ENCODE measurements at regions not wholly inside any gene's neighbourhood (a gene's known extent, or its start where the extent isn't known, plus 50 kb on each side); places are given as distances from the start of the nearest gene placed in this dataset.

- Histone ChIP-seq H3K9me3 (replicated peaks in 1 of 3) (no peaks in the 10 kb centered on the region), H3K27me3 (no peaks in the 10 kb centered on the region), H3K4me3 (no peak overlapping the region), H3K27ac (no peak overlapping the region), H3K36me3 (replicated peaks in 1 of 2) (no peaks in the 10 kb centered on the region), H3K4me1 (replicated peaks in 1 of 2) (no peaks in the 10 kb centered on the region)
- TF ChIP-seq POLR2A (IDR thresholded peaks at IDR 0.05) (no peak), CTCF (IDR thresholded peaks at IDR 0.05) (no peak)
- intact Hi-C loops (cut with DNase I) = no loop called here
- 88 to 100% (median 92%) methylated on average over 1 of the region's 1 CpG for WGBS, 4 donors
- no peak for DNase-seq
These were observed 182.3 kb upstream of the CDYL start for GRCh38 chr6:4593951-4594350.

GRCh38 chr6:4592026-4592425, 184.2 kb upstream of the CDYL start:
- Histone ChIP-seq H3K4me3 (no peak overlapping the region), H3K4me1 (replicated peaks in 1 of 2) (no peaks in the 10 kb centered on the region), H3K36me3 (replicated peaks in 1 of 2) (no peaks in the 10 kb centered on the region), H3K27ac (no peak overlapping the region), H3K9me3 (replicated peaks in 1 of 3) (no peaks in the 10 kb centered on the region), H3K27me3 (no peaks in the 10 kb centered on the region)
- no peak for TF ChIP-seq CTCF (IDR thresholded peaks at IDR 0.05)
- intact Hi-C loops (cut with DNase I) = no loop called here
- WGBS, 4 donors = 85 to 96% (median 88%) methylated on average over 2 of the region's 2 CpGs
- DNase-seq = no peak

GRCh38 chr6:4591218-4591617, 185.0 kb upstream of the CDYL start:
- Histone ChIP-seq H3K27me3 (no peaks in the 10 kb centered on the region), H3K4me1 (replicated peaks in 1 of 2) (no peaks in the 10 kb centered on the region), H3K27ac (no peak overlapping the region), H3K4me3 (no peak overlapping the region), H3K9me3 (replicated peaks in 1 of 3) (no peaks in the 10 kb centered on the region), H3K36me3 (replicated peaks in 1 of 2) (no peaks in the 10 kb centered on the region)
- intact Hi-C loops (cut with DNase I) = no loop called here
- TF ChIP-seq CTCF (IDR thresholded peaks at IDR 0.05) (no peak), POLR2A (IDR thresholded peaks at IDR 0.05) (no peak)
- DNase-seq = no peak
- 83 to 93% (median 92%) methylated on average over 6 of the region's 6 CpGs for WGBS, 4 donors

- no peak for TF ChIP-seq CTCF (IDR thresholded peaks at IDR 0.05)
- no peak for TF ChIP-seq POLR2A (IDR thresholded peaks at IDR 0.05)
- intact Hi-C loops (cut with DNase I) = no loop called here
- WGBS, 4 donors = 75 to 90% (median 80%) methylated on average over 1 to 2 of the region's 2 CpGs
These were observed 186.9 kb upstream of the CDYL start for GRCh38 chr6:4589295-4589694.

More at GRCh38 chr6:4589295-4589694, 186.9 kb upstream of the CDYL start:
- Histone ChIP-seq H3K4me3 (no peak overlapping the region), H3K36me3 (replicated peaks in 1 of 2) (no peaks in the 10 kb centered on the region), H3K27ac (no peak overlapping the region), H3K4me1 (replicated peaks in 1 of 2) (no peaks in the 10 kb centered on the region), H3K9me3 (replicated peaks in 1 of 3) (no peaks in the 10 kb centered on the region), H3K27me3 (no peaks in the 10 kb centered on the region)
- no peak for DNase-seq

All from adrenal gland (tissue), 9 donors.